Fibroblast of skin of left biceps (primary cell): ENCODE measurements at regions not wholly inside any gene's neighbourhood (a gene's known extent, or its start where the extent isn't known, plus 50 kb on each side); places are given as distances from the start of the nearest gene placed in this dataset.
"Not testable (repeated sequence)": the region's sequence is repeated elsewhere in the genome, so short reads cannot be mapped to it uniquely, and the experiment has no call there.

Experiments used
- DNase-seq, 2 experiments: peaks; one replicate each; pipeline ENCODE4 v3.0.0-alpha.2; 2013; ENCODE audit warnings: low read depth in 2 of 2

- no peak for DNase-seq
Observed at GRCh38 chr3:137300703-137301102, 342.9 kb downstream of the IL20RB start.

- no peak for DNase-seq
Observed at GRCh38 chr3:137304313-137305056, 346.7 kb downstream of the IL20RB start.

- no peak for DNase-seq
Observed at GRCh38 chr3:137324114-137324513, 366.3 kb downstream of the IL20RB start.

GRCh38 chr3:137325170-137325569 lies 367.4 kb downstream of the IL20RB start:
- no peak for DNase-seq

- no peak for DNase-seq
Observed at GRCh38 chr3:137325934-137326333, 368.2 kb downstream of the IL20RB start.

- DNase-seq = no peak
Observed at GRCh38 chr3:137329594-137329993, 371.8 kb downstream of the IL20RB start.

GRCh38 chr3:137330246-137330645 lies 372.5 kb downstream of the IL20RB start:
- DNase-seq = no peak

GRCh38 chr3:137332297-137332696 lies 374.5 kb downstream of the IL20RB start:
- no peak for DNase-seq

- no peak for DNase-seq
Observed at GRCh38 chr3:137335478-137335877, 377.7 kb downstream of the IL20RB start.

GRCh38 chr3:137338400-137338799 lies 380.6 kb downstream of the IL20RB start:
- DNase-seq = not testable (repeated sequence)

- no peak for DNase-seq
Observed at GRCh38 chr3:137343283-137343682, 385.5 kb downstream of the IL20RB start.

- no peak for DNase-seq
Observed at GRCh38 chr3:137347132-137347531, 389.3 kb downstream of the IL20RB start.

GRCh38 chr3:137347817-137348368 lies 390.1 kb downstream of the IL20RB start:
- DNase-seq = no peak

GRCh38 chr3:137348936-137349335 lies 391.2 kb downstream of the IL20RB start:
- no peak for DNase-seq

- DNase-seq = no peak
Observed at GRCh38 chr3:137349557-137350348, 392.0 kb downstream of the IL20RB start.

- no peak for DNase-seq
Observed at GRCh38 chr3:137360531-137361201, 402.9 kb downstream of the IL20RB start.

- DNase-seq = no peak
Observed at GRCh38 chr3:137382005-137382594, 382.0 kb upstream of the SOX14 start.

GRCh38 chr3:137385922-137386321 lies 378.2 kb upstream of the SOX14 start:
- DNase-seq = no peak

- no peak for DNase-seq
Observed at GRCh38 chr3:137409584-137409983, 354.5 kb upstream of the SOX14 start.

GRCh38 chr3:137410028-137410427 lies 354.1 kb upstream of the SOX14 start:
- DNase-seq = no peak

GRCh38 chr3:137420198-137420995 lies 343.7 kb upstream of the SOX14 start:
- no peak for DNase-seq
